ENCODE measurements at regions not wholly inside any gene's neighbourhood (a gene's known extent, or its start where the extent isn't known, plus 50 kb on each side); places are given as distances from the start of the nearest gene placed in this dataset.
"Not testable (repeated sequence)": the region's sequence is repeated elsewhere in the genome, so short reads cannot be mapped to it uniquely, and the experiment has no call there.

DNA sequence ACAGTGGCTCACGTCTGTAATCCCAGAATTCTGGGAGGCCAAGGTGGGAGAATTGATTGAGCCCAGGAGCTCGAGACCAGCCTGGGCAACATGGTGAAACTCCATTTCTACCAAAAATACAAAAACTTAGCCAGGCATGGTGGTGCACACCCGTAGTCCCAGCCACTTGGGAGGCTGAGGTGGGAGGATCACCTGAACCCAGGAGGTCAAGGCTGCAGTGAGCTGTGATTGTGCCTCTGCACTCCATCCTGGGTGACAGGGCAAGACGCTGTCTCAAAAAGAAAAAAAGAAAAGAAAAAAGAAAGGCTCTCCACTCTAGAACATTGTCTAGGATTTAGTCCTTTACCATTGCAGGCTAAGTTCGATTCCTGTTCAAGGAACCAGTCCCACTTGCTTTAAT lies 94.4 kb downstream of the MOGAT1 start:
- TF ChIP-seq, protein P1, sequence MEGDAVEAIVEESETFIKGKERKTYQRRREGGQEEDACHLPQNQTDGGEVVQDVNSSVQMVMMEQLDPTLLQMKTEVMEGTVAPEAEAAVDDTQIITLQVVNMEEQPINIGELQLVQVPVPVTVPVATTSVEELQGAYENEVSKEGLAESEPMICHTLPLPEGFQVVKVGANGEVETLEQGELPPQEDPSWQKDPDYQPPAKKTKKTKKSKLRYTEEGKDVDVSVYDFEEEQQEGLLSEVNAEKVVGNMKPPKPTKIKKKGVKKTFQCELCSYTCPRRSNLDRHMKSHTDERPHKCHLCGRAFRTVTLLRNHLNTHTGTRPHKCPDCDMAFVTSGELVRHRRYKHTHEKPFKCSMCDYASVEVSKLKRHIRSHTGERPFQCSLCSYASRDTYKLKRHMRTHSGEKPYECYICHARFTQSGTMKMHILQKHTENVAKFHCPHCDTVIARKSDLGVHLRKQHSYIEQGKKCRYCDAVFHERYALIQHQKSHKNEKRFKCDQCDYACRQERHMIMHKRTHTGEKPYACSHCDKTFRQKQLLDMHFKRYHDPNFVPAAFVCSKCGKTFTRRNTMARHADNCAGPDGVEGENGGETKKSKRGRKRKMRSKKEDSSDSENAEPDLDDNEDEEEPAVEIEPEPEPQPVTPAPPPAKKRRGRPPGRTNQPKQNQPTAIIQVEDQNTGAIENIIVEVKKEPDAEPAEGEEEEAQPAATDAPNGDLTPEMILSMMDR (IDR thresholded peaks at IDR 0.05; ENCODE audit: insufficient read depth, low read length): not testable (repeated sequence)
- TF ChIP-seq SPI1 (IDR thresholded peaks at IDR 0.05; ENCODE audit: borderline replicate concordance, low read depth); GABPA (IDR thresholded peaks at IDR 0.05; ENCODE audit: low read depth): not testable (repeated sequence)

All from HL-60 (cell line).